ENCODE measurements at regions not wholly inside any gene's neighbourhood (a gene's known extent, or its start where the extent isn't known, plus 50 kb on each side); places are given as distances from the start of the nearest gene placed in this dataset.

DNA sequence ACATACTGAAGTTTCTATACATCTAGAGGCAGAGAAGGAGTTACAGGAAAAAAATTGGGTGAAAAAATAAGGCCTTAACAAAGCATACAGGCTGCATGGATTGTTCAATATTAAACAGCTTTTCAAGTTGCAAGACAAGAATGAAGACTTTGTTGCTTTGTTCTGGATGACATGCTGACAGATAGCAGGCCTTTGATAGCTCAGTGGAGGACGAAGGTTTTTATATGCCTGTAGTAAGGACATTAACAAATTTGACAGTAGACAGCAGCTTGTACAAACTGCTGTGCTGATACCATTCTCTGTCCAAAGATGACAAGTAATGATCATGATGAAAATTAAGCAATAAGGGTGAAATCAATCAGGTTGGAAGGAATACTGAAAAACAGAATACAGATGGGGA lies 309.9 kb downstream of the NKX6-1 start:
- in situ Hi-C loops (cut with MboI; ENCODE audit: low sequenced_read_pairs in 4 of 4) = no loop called here
- DNase-seq = no peak
- intact Hi-C loops (cut with DNase I; ENCODE audit: low total_unique reads) = no loop called here

GRCh38 chr4:84179409-84179808 lies 319.7 kb downstream of the NKX6-1 start:
- no peaks in the 10 kb centered on the region for H3K9me3 ChIP-seq
- intact Hi-C loops (cut with DNase I; ENCODE audit: low total_unique reads) = no loop called here
- DNase-seq (no peak), ATAC-seq (no peak)
- no peak overlapping the region for H3K4me3 ChIP-seq
- in situ Hi-C loops (cut with MboI; ENCODE audit: low sequenced_read_pairs in 4 of 4) = no loop called here
- TF ChIP-seq, protein P1, sequence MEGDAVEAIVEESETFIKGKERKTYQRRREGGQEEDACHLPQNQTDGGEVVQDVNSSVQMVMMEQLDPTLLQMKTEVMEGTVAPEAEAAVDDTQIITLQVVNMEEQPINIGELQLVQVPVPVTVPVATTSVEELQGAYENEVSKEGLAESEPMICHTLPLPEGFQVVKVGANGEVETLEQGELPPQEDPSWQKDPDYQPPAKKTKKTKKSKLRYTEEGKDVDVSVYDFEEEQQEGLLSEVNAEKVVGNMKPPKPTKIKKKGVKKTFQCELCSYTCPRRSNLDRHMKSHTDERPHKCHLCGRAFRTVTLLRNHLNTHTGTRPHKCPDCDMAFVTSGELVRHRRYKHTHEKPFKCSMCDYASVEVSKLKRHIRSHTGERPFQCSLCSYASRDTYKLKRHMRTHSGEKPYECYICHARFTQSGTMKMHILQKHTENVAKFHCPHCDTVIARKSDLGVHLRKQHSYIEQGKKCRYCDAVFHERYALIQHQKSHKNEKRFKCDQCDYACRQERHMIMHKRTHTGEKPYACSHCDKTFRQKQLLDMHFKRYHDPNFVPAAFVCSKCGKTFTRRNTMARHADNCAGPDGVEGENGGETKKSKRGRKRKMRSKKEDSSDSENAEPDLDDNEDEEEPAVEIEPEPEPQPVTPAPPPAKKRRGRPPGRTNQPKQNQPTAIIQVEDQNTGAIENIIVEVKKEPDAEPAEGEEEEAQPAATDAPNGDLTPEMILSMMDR (IDR thresholded peaks at IDR 0.05 in 4 of 5, conservative IDR thresholded peaks at IDR 0.05 in 1 of 5) = no peak
- no peak for TF ChIP-seq POLR2A (IDR thresholded peaks at IDR 0.05)
- no peak overlapping the region for H3K27ac ChIP-seq
- H3K27me3 ChIP-seq = no peaks in the 10 kb centered on the region
- H3K4me1 ChIP-seq = no peaks in the 10 kb centered on the region
- no peaks in the 10 kb centered on the region for H3K36me3 ChIP-seq

More for the DNA sequence above, 309.9 kb downstream of the NKX6-1 start:
- Histone ChIP-seq H3K4me3 (no peak overlapping the region), H3K9me3 (no peaks in the 10 kb centered on the region), H3K27me3 (no peaks in the 10 kb centered on the region), H3K36me3 (no peaks in the 10 kb centered on the region), H3K4me1 (no peaks in the 10 kb centered on the region), H3K27ac (no peak overlapping the region)
- TF ChIP-seq, protein P1 (IDR thresholded peaks at IDR 0.05 in 4 of 5, conservative IDR thresholded peaks at IDR 0.05 in 1 of 5) = no peak
- no peak for TF ChIP-seq POLR2A (IDR thresholded peaks at IDR 0.05)
- ATAC-seq = no peak

DNA sequence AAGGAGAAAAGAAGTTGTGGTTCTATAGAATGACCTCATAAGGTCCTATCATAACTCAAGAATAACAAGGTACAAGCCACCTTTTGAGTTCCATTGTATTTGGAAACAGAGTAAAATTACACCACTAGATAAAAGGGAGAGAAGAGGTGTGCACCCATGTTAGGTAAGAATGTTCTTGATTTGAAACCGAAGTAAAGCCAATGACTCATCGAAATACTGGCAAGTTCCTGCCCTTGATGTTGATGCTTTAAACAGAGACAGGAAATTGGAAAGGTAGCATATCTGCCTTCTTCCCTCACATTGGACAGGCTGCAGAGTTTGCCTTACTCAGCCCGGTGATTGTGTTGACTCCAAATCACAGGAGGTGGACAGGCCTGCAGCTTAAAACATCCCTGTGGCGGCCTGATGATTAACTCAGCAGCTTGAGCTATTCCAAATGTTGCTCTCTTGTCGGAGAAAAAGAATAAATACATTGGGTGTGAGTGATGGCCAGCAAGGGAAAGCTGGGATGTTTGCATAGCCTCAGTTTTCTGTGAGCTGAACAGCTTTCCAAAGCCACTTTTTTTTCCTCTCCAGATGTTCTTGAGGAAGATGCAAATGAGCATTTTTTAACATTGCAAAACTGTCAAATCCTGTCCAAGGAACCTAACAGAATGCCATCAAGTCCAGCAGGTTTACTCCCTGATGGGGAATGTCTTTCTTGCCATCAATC lies 321.1 kb downstream of the NKX6-1 start:
- no peaks in the 10 kb centered on the region for H3K27me3 ChIP-seq
- no peak overlapping the region for H3K4me3 ChIP-seq
- no peak overlapping the region for H3K27ac ChIP-seq
- no peaks in the 10 kb centered on the region for H3K4me1 ChIP-seq
- DNase-seq (no peak), ATAC-seq (no peak)
- in situ Hi-C loops (cut with MboI; ENCODE audit: low sequenced_read_pairs in 4 of 4) = no loop called here
- TF ChIP-seq, protein P1 (IDR thresholded peaks at IDR 0.05 in 4 of 5, conservative IDR thresholded peaks at IDR 0.05 in 1 of 5) = no peak
- no peak for TF ChIP-seq POLR2A (IDR thresholded peaks at IDR 0.05)
- no peaks in the 10 kb centered on the region for H3K9me3 ChIP-seq
- intact Hi-C loops (cut with DNase I; ENCODE audit: low total_unique reads) = no loop called here
- no peaks in the 10 kb centered on the region for H3K36me3 ChIP-seq

DNA sequence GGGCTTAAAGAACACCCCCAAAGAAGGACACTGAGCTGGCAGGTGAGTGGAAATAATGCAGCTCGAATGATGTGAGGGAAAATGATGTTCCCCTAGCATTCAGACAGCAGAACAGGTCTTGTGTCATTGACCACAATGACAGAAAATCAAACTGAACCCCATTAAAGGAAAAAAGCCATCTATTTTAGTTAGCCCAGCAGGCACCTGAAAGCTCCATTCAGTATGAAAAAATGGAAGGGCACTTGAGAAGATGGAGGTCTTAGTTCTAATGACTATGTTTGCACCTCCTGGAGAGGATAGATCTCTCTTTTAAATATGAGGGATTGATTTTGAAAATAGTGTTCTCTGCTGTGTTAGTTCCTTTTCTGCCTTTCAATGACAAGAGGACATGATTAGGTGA lies 323.1 kb downstream of the NKX6-1 start:
- intact Hi-C loops (cut with DNase I; ENCODE audit: low total_unique reads) (no loop called here), in situ Hi-C loops (cut with MboI; ENCODE audit: low sequenced_read_pairs in 4 of 4) (no loop called here)
- H3K4me3 ChIP-seq = no peak overlapping the region
- H3K27ac ChIP-seq = no peak overlapping the region
- H3K4me1 ChIP-seq = no peaks in the 10 kb centered on the region
- DNase-seq = no peak
- H3K9me3 ChIP-seq = no peaks in the 10 kb centered on the region
- H3K36me3 ChIP-seq = no peaks in the 10 kb centered on the region
- no peak for ATAC-seq
- no peaks in the 10 kb centered on the region for H3K27me3 ChIP-seq
- TF ChIP-seq, protein P1 (IDR thresholded peaks at IDR 0.05 in 4 of 5, conservative IDR thresholded peaks at IDR 0.05 in 1 of 5) = no peak
- no peak for TF ChIP-seq POLR2A (IDR thresholded peaks at IDR 0.05)

- ATAC-seq (no peak), DNase-seq (no peak)
- no peaks in the 10 kb centered on the region for H3K4me1 ChIP-seq
- in situ Hi-C loops (cut with MboI; ENCODE audit: low sequenced_read_pairs in 4 of 4) (no loop called here), intact Hi-C loops (cut with DNase I; ENCODE audit: low total_unique reads) (no loop called here)
- no peak overlapping the region for H3K4me3 ChIP-seq
- TF ChIP-seq, protein P1 (IDR thresholded peaks at IDR 0.05 in 4 of 5, conservative IDR thresholded peaks at IDR 0.05 in 1 of 5) = no peak
- no peak for TF ChIP-seq POLR2A (IDR thresholded peaks at IDR 0.05)
- no peaks in the 10 kb centered on the region for H3K9me3 ChIP-seq
- no peaks in the 10 kb centered on the region for H3K36me3 ChIP-seq
- H3K27ac ChIP-seq = no peak overlapping the region
- H3K27me3 ChIP-seq = no peaks in the 10 kb centered on the region
Observed at GRCh38 chr4:84171871-84172270, 327.2 kb downstream of the NKX6-1 start.
